ENCODE measurements at regions not wholly inside any gene's neighbourhood (a gene's known extent, or its start where the extent isn't known, plus 50 kb on each side); places are given as distances from the start of the nearest gene placed in this dataset.
"Not testable (repeated sequence)": the region's sequence is repeated elsewhere in the genome, so short reads cannot be mapped to it uniquely, and the experiment has no call there.

DNA sequence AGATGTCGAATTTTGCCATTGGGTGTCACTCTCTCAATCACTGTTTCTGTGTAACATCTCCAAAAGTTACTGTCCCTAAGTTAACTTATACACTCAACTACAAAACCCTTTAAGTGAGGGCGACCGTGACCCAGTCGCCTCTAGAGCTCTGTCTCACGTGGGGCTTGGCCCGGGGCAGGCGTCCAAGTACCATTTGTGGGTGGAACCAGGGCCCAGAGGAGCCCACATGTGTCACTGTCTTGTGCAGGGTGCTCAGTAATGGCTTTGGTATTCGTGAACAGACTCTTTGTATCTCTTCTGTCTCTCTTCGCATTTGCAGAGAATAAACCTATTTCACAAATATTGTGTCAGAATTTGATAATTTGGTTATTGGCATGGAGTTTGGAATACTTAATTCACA is 109.9 kb upstream of the THBS2 start:
- no peak overlapping the region for H3K27ac ChIP-seq (ENCODE audit: low read depth, low read length, severe bottlenecking)
- no peaks in the 10 kb centered on the region for H3K4me1 ChIP-seq (ENCODE audit: control insufficient read depth, insufficient read depth, low read length, poor library complexity, severe bottlenecking)
- no peaks in the 10 kb centered on the region for H3K9me3 ChIP-seq (ENCODE audit: control insufficient read depth, low read length)
- WGBS, 2 experiments (ENCODE audit: insufficient coverage in 2 of 2), result 85 to 88% methylated on average over 7 of the region's 9 CpGs
- no peaks in the 10 kb centered on the region for H3K36me3 ChIP-seq (ENCODE audit: control insufficient read depth, insufficient read depth, low read length)
- no peak overlapping the region for H3K4me3 ChIP-seq (ENCODE audit: extremely low read depth, insufficient read depth, low read length, poor library complexity, severe bottlenecking)

DNA sequence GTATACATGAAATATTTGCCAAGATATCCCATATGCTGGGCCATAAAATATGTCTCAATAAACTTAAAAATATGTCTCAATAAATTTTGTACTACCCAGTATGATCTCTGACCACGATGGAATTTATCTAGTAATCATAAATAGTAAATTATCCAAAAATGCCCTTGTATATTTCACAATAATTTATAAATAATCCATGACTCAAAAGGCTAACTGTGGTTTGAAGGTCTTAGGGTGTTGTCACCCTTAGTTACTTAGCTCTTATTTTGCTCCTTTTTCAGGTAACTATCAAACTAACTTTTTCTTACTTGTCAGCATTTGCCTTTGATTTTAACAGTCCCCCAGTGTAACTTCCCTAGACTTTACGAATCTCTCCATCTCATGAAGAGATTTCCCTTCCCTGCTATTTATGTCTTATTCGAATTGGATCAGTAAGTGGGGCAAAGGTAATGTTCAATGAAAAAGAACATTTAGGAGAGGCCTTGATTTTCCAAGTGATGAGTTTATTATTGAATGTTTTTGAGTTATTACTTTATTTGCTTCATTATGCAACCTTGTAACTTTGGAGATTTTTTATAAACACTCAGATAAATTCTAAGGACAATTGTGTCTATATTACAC is 109.0 kb upstream of the THBS2 start:
- H3K4me1 ChIP-seq (ENCODE audit: control insufficient read depth, insufficient read depth, low read length, poor library complexity, severe bottlenecking), result no peaks in the 10 kb centered on the region
- no CpG with 5 or more reads among the region's 3 CpGs for WGBS, 2 experiments (ENCODE audit: insufficient coverage in 2 of 2)

DNA sequence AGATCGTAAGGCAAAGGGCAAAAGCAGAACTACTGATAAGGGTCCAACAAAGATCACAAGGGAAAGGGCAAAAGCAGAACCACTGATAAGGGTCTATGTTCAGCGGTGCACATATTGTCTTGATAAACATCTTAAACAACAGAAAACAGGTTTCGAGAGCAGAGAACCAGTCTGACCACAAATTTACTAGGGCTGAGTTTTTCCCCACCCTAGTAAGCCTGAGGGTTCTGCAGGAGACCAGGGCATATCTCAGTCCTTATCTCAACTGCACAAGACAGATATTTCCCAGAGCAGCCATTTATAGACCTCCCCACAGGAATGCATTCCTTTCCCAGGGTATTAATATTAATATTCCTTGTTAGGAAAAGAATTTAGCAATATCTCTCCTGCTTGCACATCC is 101.4 kb upstream of the THBS2 start:
- not testable (repeated sequence) for H3K4me3 ChIP-seq (ENCODE audit: extremely low read depth, insufficient read depth, low read length, poor library complexity, severe bottlenecking); H3K36me3 ChIP-seq (ENCODE audit: control insufficient read depth, insufficient read depth, low read length); H3K27ac ChIP-seq (ENCODE audit: low read depth, low read length, severe bottlenecking); H3K9me3 ChIP-seq (ENCODE audit: control insufficient read depth, low read length); H3K4me1 ChIP-seq (ENCODE audit: control insufficient read depth, insufficient read depth, low read length, poor library complexity, severe bottlenecking)
- WGBS, 2 experiments (ENCODE audit: insufficient coverage in 2 of 2), result 83 to 94% methylated on average over 2 of the region's 3 CpGs

More for the DNA sequence above, 109.0 kb upstream of the THBS2 start:
- Histone ChIP-seq H3K4me3 (ENCODE audit: extremely low read depth, insufficient read depth, low read length, poor library complexity, severe bottlenecking) (no peak overlapping the region), H3K36me3 (ENCODE audit: control insufficient read depth, insufficient read depth, low read length) (no peaks in the 10 kb centered on the region), H3K27ac (ENCODE audit: low read depth, low read length, severe bottlenecking) (no peak overlapping the region), H3K9me3 (ENCODE audit: control insufficient read depth, low read length) (no peaks in the 10 kb centered on the region)

DNA sequence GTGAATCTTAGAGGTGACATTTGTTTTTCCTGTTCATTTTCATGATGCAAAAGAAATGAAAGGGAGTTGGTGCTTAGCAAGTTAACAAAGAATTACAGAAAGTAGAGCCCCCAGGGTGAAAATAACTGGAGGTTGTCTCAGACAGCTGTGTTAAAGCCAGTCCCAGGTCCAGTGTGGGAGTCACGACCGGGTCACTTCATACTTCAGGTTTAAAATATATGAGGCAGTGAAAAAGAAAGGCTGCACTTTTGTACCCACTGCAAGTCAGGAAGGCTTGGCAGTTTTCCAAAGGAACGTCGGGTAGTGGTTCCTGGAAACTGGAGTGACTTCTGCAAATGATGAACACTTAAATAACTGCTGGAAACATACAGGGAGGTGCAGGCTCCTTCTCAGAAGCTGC is 91.5 kb upstream of the THBS2 start:
- Histone ChIP-seq H3K27ac (ENCODE audit: low read depth, low read length, severe bottlenecking) (no peak overlapping the region), H3K4me1 (ENCODE audit: control insufficient read depth, insufficient read depth, low read length, poor library complexity, severe bottlenecking) (no peaks in the 10 kb centered on the region), H3K36me3 (ENCODE audit: control insufficient read depth, insufficient read depth, low read length) (no peaks in the 10 kb centered on the region), H3K4me3 (ENCODE audit: extremely low read depth, insufficient read depth, low read length, poor library complexity, severe bottlenecking) (no peak overlapping the region), H3K9me3 (ENCODE audit: control insufficient read depth, low read length) (no peaks in the 10 kb centered on the region)
- WGBS, 2 experiments (ENCODE audit: insufficient coverage in 2 of 2), result 80 to 94% methylated on average over 2 to 4 of the region's 4 CpGs

DNA sequence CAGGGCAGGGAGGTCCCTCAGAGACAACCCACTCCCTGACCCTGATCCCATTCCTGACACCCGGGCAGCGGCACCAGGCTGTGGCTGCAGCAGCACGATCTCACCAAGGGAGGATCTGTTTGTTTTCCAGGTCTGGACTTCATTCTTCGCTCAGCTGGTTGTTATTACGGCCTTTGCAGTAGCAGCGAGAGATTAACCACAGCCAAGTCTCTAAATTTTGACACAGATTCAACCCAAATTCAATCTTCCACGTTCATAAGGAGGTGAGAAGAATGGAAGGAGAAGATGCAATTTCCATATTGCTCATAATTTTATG is 91.1 kb upstream of the THBS2 start:
- Histone ChIP-seq H3K36me3 (ENCODE audit: control insufficient read depth, insufficient read depth, low read length) (no peaks in the 10 kb centered on the region), H3K9me3 (ENCODE audit: control insufficient read depth, low read length) (no peaks in the 10 kb centered on the region), H3K27ac (ENCODE audit: low read depth, low read length, severe bottlenecking) (no peak overlapping the region), H3K4me3 (ENCODE audit: extremely low read depth, insufficient read depth, low read length, poor library complexity, severe bottlenecking) (no peak overlapping the region), H3K4me1 (ENCODE audit: control insufficient read depth, insufficient read depth, low read length, poor library complexity, severe bottlenecking) (no peaks in the 10 kb centered on the region)
- WGBS, 2 experiments (ENCODE audit: insufficient coverage in 2 of 2), result 71 to 74% methylated on average over 2 to 3 of the region's 7 CpGs

DNA sequence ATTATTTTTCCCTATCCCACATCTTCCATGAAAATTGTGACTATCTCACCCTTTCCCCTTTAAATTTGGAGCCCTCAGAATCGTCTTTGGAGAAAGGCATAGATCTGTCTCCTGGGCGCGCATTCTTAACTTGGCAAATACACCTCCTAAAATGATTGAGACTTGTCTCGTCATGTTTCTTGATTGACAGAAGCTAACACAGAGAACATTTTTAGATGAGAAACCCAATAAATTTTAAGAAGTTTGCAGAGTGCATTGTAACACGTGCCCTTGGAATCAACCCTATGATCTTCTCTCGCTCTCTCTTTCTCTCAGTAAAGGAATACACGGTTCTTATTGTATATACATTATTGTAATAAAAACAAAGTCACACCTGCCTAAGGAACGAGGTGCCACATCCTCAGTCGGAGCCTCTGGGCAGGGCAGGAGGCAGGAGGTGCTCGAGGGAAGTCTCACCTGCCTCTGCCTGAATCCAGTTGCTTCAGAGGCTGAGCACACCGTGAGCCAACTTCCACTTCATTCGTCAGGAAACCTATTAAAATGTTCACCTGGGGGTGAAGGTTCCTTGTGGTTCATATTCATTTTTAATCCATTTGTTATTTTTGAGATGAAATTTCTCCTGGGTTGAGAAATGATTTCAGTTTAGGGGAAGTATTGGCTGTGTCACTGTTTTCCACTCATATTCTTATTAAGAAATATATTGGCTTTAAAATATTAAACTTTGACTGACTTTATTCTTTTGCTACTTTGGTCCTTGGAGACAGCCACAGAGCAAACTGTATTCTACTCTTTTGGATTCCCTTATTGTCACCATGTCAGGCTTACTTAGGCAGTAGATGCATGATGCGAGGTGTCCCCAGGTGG is 90.5 kb upstream of the THBS2 start:
- H3K9me3 ChIP-seq (ENCODE audit: control insufficient read depth, low read length), result no peaks in the 10 kb centered on the region
- H3K27ac ChIP-seq (ENCODE audit: low read depth, low read length, severe bottlenecking), result no peak overlapping the region
- no peaks in the 10 kb centered on the region for H3K4me1 ChIP-seq (ENCODE audit: control insufficient read depth, insufficient read depth, low read length, poor library complexity, severe bottlenecking)
- WGBS, 2 experiments (ENCODE audit: insufficient coverage in 2 of 2), result 90 to 93% methylated on average over 7 to 8 of the region's 13 CpGs
- no peak overlapping the region for H3K4me3 ChIP-seq (ENCODE audit: extremely low read depth, insufficient read depth, low read length, poor library complexity, severe bottlenecking)
- H3K36me3 ChIP-seq (ENCODE audit: control insufficient read depth, insufficient read depth, low read length), result no peaks in the 10 kb centered on the region

DNA sequence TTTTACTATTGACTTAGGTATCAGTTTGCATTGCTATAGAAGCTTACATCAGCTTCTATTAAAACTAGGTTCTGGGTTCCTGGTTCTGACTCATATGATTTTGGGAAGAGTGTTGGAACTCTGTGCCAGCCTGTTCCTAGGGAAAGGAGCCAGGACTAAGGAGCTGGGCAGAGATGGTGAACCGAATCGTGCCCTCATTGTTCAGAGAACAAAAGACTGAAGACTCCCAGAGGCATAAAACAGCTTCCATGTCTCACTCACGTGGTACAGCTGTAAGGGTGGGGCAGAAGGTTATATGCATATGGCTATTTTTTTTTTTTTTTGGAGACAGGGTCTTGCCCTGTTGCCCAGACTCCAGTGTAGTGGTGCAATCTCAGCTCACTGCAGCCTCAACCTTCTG is 89.1 kb upstream of the THBS2 start:
- Histone ChIP-seq H3K4me1 (ENCODE audit: control insufficient read depth, insufficient read depth, low read length, poor library complexity, severe bottlenecking) (no peaks in the 10 kb centered on the region), H3K36me3 (ENCODE audit: control insufficient read depth, insufficient read depth, low read length) (no peaks in the 10 kb centered on the region), H3K27ac (ENCODE audit: low read depth, low read length, severe bottlenecking) (no peak overlapping the region), H3K9me3 (ENCODE audit: control insufficient read depth, low read length) (no peaks in the 10 kb centered on the region), H3K4me3 (ENCODE audit: extremely low read depth, insufficient read depth, low read length, poor library complexity, severe bottlenecking) (no peak overlapping the region)
- WGBS, 2 experiments (ENCODE audit: insufficient coverage in 2 of 2), result 81 to 90% methylated on average over 2 to 3 of the region's 3 CpGs

DNA sequence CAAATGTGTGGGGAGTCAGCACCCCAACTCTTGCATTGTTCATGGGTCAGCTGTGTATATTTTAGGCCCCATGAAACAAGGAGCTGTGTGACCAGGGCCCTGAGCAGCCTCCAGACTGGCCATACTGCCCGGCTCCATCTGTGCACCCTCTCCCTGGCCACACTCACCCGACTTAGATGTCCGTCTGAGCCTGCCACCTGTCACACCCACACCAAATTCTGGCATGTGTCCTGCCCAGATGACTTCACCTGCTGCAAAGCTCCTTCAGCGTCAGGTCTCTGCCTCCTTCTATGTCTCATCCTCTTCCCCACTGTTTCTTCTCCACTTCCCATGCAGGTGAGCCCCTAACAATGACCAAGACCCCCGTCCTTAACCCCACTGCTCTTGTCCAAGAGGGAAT is 88.1 kb upstream of the THBS2 start:
- Histone ChIP-seq H3K4me3 (ENCODE audit: extremely low read depth, insufficient read depth, low read length, poor library complexity, severe bottlenecking) (no peak overlapping the region), H3K9me3 (ENCODE audit: control insufficient read depth, low read length) (no peaks in the 10 kb centered on the region)
- 85 to 87% methylated on average over 2 to 5 of the region's 5 CpGs for WGBS, 2 experiments (ENCODE audit: insufficient coverage in 2 of 2)

DNA sequence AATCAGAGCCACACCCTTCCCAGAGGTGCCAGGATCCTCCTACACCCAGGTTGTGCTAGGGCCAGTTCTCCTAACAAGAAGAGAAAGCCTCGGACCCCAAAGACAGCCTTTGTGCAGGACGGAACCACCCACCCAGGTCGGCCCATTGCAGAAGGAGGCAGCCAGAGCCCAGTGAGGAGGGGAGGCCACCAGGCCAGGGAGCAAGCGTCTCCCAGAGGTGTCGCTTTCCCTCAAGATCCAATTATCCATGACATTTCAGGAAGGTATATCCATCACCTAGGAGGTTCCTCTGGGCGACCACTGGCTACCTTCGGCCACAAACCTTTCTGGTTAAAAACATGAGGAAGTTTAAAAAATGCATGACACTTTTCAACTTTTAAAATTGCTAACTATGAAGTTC is 87.4 kb upstream of the THBS2 start:
- Histone ChIP-seq H3K9me3 (ENCODE audit: control insufficient read depth, low read length) (no peaks in the 10 kb centered on the region), H3K4me3 (ENCODE audit: extremely low read depth, insufficient read depth, low read length, poor library complexity, severe bottlenecking) (no peak overlapping the region), H3K27ac (ENCODE audit: low read depth, low read length, severe bottlenecking) (no peak overlapping the region), H3K36me3 (ENCODE audit: control insufficient read depth, insufficient read depth, low read length) (no peaks in the 10 kb centered on the region), H3K4me1 (ENCODE audit: control insufficient read depth, insufficient read depth, low read length, poor library complexity, severe bottlenecking) (no peaks in the 10 kb centered on the region)
- 88 to 100% methylated on average over 2 to 5 of the region's 7 CpGs for WGBS, 2 experiments (ENCODE audit: insufficient coverage in 2 of 2)

More for the DNA sequence above, 88.1 kb upstream of the THBS2 start:
- H3K27ac ChIP-seq (ENCODE audit: low read depth, low read length, severe bottlenecking), result no peak overlapping the region
- no peaks in the 10 kb centered on the region for H3K36me3 ChIP-seq (ENCODE audit: control insufficient read depth, insufficient read depth, low read length)
- no peaks in the 10 kb centered on the region for H3K4me1 ChIP-seq (ENCODE audit: control insufficient read depth, insufficient read depth, low read length, poor library complexity, severe bottlenecking)

DNA sequence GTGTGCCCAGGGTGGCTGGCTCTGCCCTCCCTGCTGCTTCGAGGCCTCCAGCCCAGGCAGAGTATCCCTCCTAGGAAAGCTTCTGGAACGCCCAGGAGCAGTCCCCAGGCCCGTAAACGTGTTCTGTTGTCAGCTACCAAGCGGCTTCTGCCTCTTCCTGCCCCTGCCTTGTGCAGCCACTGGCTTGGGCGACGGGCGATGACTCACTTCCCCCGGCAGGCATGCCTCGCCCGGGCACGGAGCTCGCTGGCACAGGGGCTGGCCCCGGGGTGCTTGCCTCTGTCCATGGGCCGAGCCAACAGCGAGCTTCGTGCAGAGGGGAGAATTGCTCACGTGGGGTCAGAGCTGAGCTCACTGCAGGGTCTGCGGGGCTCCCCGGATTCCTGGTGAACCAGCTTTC is 86.7 kb upstream of the THBS2 start:
- H3K36me3 ChIP-seq (ENCODE audit: control insufficient read depth, insufficient read depth, low read length), result no peaks in the 10 kb centered on the region
- no peak overlapping the region for H3K4me3 ChIP-seq (ENCODE audit: extremely low read depth, insufficient read depth, low read length, poor library complexity, severe bottlenecking)
- no peaks in the 10 kb centered on the region for H3K9me3 ChIP-seq (ENCODE audit: control insufficient read depth, low read length)
- H3K27ac ChIP-seq (ENCODE audit: low read depth, low read length, severe bottlenecking), result no peak overlapping the region
- H3K4me1 ChIP-seq (ENCODE audit: control insufficient read depth, insufficient read depth, low read length, poor library complexity, severe bottlenecking), result no peaks in the 10 kb centered on the region
- 94% methylated on average over 18 to 20 of the region's 20 CpGs for WGBS, 2 experiments (ENCODE audit: insufficient coverage in 2 of 2)

DNA sequence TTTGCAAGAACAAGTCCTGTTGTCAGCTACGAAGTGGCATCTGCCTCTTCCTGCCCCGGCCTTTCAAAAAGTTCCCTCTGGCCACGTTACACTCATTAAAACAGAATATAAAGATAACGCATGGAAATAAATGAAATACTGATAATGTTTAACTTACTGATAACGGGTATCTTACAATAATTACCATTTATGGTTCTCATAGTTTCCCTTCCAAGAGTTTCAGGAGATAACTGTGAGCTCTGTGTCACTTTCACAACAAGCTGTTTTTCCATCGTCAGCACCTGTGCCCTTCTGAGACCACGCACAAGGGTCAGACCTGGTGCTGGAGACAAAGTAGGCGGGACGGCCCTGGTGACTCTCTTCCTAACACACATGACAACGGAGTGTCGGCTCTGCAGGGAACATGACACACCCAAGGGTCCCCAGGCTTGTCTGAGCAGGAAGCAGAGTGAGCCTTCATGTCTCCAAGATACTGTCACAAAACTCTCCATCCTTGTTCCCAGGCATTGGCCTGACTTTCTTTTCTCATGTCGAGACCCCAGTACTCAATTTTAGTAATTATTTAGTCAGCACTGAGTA is 86.2 kb upstream of the THBS2 start:
- no peaks in the 10 kb centered on the region for H3K9me3 ChIP-seq (ENCODE audit: control insufficient read depth, low read length)
- no peaks in the 10 kb centered on the region for H3K4me1 ChIP-seq (ENCODE audit: control insufficient read depth, insufficient read depth, low read length, poor library complexity, severe bottlenecking)
- H3K36me3 ChIP-seq (ENCODE audit: control insufficient read depth, insufficient read depth, low read length), result no peaks in the 10 kb centered on the region
- H3K4me3 ChIP-seq (ENCODE audit: extremely low read depth, insufficient read depth, low read length, poor library complexity, severe bottlenecking), result no peak overlapping the region
- no peak overlapping the region for H3K27ac ChIP-seq (ENCODE audit: low read depth, low read length, severe bottlenecking)
- WGBS, 2 experiments (ENCODE audit: insufficient coverage in 2 of 2), result 96 to 97% methylated on average over 6 to 7 of the region's 12 CpGs
